Nephron (organoid): ENCODE measurements at regions not wholly inside any gene's neighbourhood (a gene's known extent, or its start where the extent isn't known, plus 50 kb on each side); places are given as distances from the start of the nearest gene placed in this dataset.
A peak's percentile ranks its signal among the peaks of the same experiment; 100 is the strongest.

Source experiments
- H3K27ac Mint-ChIP-seq, 3 experiments: 2 replicates each; pipeline ENCODE4 v1.8.0; 2020; ENCODE audit warnings: mixed read lengths in 3 of 3, mild to moderate bottlenecking in 2 of 3, moderate library complexity in 1 of 3
- H3K27me3 Mint-ChIP-seq: 2 replicates; pipeline ENCODE4 v1.8.0; 2021; ENCODE audit warnings: low read depth, mild to moderate bottlenecking, moderate library complexity, mixed read lengths
- H3K36me3 Mint-ChIP-seq: 2 replicates; pipeline ENCODE4 v1.8.0; 2020; ENCODE audit warnings: low read depth, mixed read lengths
- H3K4me1 Mint-ChIP-seq: 2 replicates; pipeline ENCODE4 v1.8.0; 2020; ENCODE audit warnings: mixed read lengths
- H3K4me3 Mint-ChIP-seq, 3 experiments: 2 replicates each; pipeline ENCODE4 v1.8.0; 2020; ENCODE audit warnings: mild to moderate bottlenecking in 3 of 3, mixed read lengths in 3 of 3, moderate library complexity in 2 of 3
- H3K9me3 Mint-ChIP-seq: 2 replicates; pipeline ENCODE4 v1.8.0; 2020; ENCODE audit warnings: mixed read lengths
- TF ChIP-seq, protein P1 (sequence below), 3 experiments: fragments of 200-600 bp; sonication (generic); IDR thresholded peaks; one replicate each; pipeline ENCODE4 v1.5.0; 2021; ENCODE audit warnings: antibody characterized with exemption in 3 of 3; ENCODE audit not compliant: unreplicated experiment in 3 of 3

DNA sequence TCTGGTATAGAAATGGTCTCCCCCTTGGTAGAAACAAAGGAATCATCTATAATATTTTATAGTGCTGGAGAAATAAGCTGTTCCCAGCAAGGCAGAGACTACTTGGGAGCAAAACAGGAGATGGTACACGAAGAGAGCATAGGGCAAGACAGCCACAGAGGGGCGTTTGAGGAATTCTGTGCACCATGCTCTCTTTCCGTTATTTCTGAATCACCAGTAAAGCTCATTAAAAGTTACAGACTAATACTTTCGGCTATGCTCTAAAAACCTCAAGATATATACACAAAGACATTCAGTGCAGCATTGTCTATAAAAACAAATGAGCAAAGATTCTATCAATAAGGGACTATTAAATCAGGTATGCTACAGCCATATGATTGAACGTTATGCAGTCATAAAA lies 68.5 kb upstream of the FHIP2A start:
- peaks cover 16% of the 10 kb centered on the region for H3K27me3 Mint-ChIP-seq
- H3K4me3 Mint-ChIP-seq: no peak overlapping the region
- no peak overlapping the region for H3K27ac Mint-ChIP-seq
- H3K36me3 Mint-ChIP-seq: no peaks in the 10 kb centered on the region
- TF ChIP-seq, protein P1, sequence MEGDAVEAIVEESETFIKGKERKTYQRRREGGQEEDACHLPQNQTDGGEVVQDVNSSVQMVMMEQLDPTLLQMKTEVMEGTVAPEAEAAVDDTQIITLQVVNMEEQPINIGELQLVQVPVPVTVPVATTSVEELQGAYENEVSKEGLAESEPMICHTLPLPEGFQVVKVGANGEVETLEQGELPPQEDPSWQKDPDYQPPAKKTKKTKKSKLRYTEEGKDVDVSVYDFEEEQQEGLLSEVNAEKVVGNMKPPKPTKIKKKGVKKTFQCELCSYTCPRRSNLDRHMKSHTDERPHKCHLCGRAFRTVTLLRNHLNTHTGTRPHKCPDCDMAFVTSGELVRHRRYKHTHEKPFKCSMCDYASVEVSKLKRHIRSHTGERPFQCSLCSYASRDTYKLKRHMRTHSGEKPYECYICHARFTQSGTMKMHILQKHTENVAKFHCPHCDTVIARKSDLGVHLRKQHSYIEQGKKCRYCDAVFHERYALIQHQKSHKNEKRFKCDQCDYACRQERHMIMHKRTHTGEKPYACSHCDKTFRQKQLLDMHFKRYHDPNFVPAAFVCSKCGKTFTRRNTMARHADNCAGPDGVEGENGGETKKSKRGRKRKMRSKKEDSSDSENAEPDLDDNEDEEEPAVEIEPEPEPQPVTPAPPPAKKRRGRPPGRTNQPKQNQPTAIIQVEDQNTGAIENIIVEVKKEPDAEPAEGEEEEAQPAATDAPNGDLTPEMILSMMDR (IDR thresholded peaks at IDR 0.05; ENCODE audit: unreplicated experiment in 3 of 3): no peak
- peaks cover 18% of the 10 kb centered on the region for H3K4me1 Mint-ChIP-seq
- no peaks in the 10 kb centered on the region for H3K9me3 Mint-ChIP-seq

DNA sequence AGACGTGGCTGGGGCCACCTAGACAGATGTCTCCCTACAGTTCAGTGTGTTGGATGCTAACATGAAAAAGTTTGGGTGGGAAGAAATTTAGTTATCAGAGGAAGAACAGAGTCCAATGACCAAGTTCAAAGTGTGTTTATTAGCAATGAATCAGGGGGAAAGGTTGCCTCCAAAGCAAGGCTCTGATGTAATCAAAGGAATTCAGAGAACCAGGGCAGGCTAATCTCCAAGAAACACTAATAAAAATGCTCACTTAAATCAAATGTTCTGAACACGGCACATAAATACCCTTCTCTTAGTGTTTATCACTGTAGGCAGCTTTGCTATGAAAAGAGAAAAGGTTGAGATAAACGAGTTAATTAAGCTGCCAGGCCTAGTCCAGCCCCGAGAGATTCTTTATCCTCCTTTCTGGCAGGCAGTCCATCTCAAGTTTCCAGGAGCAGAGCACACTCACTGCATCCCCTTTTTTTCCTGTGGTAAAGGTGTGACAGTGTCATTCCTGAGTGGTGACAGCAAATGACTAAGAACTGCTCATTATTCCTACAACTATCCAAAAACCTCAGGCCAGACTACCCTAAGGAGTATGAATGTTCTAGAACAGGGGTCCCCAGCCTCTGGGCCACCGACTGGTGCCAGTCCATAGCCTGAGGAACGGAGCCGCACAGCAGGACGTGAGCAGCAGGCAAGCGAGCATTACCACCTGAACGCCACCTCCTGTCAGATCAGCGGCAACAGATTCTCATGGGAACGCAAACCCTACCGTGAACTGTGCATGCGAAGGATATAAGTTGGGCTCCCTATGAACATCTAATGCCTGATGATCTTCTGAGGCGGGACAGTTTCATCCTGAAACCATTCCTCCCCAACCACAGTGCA lies 66.9 kb upstream of the FHIP2A start:
- Mint-ChIP-seq H3K4me1 (peaks cover 8% of the 10 kb centered on the region), H3K36me3 (no peaks in the 10 kb centered on the region), H3K27ac (peak overlapping the region in 2 of 3 experiments; percentile 29 to 53), H3K27me3 (peaks cover 11% of the 10 kb centered on the region), H3K9me3 (no peaks in the 10 kb centered on the region), H3K4me3 (no peak overlapping the region)
- TF ChIP-seq, protein P1 (IDR thresholded peaks at IDR 0.05; ENCODE audit: unreplicated experiment in 3 of 3): no peak

DNA sequence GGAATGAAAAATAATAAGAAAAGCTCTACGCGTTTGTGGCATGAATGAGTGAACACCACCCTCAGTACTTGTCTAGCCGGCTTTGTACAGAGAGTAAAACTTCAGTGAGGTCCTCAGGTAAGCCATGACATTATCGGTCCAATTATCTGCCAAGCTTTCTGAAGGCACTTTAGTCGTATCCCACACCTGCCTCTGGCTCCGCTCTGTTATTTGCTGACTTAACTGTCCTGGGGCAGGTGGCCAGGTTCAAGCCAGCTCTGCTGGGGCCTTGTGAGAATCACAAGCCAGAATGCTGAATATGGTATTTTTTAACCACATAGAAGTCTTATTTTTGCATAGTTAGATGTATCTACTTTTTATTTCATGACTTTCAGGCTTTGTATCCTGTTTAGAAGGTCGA lies 66.0 kb upstream of the FHIP2A start:
- Mint-ChIP-seq H3K27ac (no peak overlapping the region), H3K4me1 (peaks cover 7% of the 10 kb centered on the region), H3K4me3 (no peak overlapping the region), H3K9me3 (no peaks in the 10 kb centered on the region), H3K36me3 (no peaks in the 10 kb centered on the region), H3K27me3 (peaks cover 10% of the 10 kb centered on the region)
- TF ChIP-seq, protein P1 (IDR thresholded peaks at IDR 0.05; ENCODE audit: unreplicated experiment in 3 of 3): no peak

DNA sequence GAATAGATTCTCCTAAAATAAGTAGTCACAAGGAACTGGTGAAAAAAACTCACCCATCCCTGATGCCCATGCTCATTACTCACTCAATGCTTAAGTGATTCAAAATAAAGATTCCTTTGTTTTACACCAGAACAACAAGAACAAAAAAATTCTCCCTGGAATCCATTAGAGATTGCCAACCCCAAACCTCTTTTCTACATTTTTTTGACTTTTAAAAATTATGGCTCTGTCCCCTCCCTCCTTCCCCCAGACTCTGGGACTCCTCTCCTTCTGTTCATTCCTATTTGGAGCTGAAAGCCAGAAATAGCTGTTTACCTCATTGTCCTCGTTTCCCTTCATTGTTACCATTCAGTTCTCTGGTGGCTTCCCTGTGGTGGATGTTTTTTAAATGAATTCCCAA lies 63.2 kb upstream of the FHIP2A start:
- TF ChIP-seq, protein P1 (IDR thresholded peaks at IDR 0.05; ENCODE audit: unreplicated experiment in 3 of 3): no peak
- no peak overlapping the region for H3K27ac Mint-ChIP-seq
- H3K9me3 Mint-ChIP-seq: no peaks in the 10 kb centered on the region
- peaks cover 7% of the 10 kb centered on the region for H3K4me1 Mint-ChIP-seq
- no peak overlapping the region for H3K4me3 Mint-ChIP-seq
- H3K27me3 Mint-ChIP-seq: peaks cover 16% of the 10 kb centered on the region
- no peaks in the 10 kb centered on the region for H3K36me3 Mint-ChIP-seq

DNA sequence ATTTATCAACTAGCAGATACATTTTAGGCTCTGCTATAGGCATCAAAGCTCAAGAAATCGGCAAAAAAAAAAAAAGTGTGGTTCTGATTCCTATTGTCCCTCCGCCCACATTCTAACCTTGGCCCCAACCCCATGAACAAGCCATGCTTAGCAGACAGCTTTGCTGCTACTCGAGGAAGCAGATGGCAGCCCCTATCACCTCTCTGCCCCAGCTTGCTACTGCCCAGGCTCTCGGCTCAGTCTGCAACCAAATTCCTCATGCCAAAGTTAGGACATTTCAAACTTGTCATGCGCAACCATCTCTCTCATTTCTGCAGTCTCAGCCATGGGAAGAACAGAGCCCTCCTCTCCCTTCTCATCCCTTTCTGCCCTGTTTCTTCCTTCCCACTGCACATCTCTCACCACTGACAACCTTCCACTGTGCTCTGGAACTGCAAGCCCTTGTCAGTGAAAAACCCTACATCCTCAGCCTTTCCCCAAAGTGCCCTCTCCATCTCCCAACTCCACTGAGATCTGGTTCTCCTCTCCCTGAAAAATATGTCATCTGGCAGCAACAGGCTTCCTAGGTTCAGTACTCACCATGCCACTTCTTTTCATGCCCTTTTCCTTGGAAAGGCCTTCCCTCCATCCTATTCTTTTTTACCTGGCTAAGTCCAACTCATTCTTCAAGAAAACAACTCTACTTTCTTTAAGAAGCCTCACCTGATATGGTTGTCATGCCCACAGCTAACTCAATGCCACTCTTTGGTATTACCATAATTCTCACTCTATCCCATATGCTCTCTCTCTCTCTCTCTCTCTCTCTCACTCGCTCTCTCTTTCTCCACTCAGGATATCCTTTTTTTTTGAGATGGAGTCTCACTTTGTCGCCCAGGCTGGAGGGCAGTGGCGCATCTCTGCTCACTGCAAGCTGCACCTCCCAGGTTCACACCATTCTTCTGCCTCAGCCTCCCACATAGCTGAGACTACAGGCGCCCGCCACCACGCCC lies 60.1 kb upstream of the FHIP2A start:
- H3K4me3 Mint-ChIP-seq: no peak overlapping the region
- peaks cover 34% of the 10 kb centered on the region for H3K27me3 Mint-ChIP-seq
- H3K4me1 Mint-ChIP-seq: peaks cover under 1% of the 10 kb centered on the region
- no peaks in the 10 kb centered on the region for H3K9me3 Mint-ChIP-seq
- no peak overlapping the region for H3K27ac Mint-ChIP-seq
- H3K36me3 Mint-ChIP-seq: no peaks in the 10 kb centered on the region
- TF ChIP-seq, protein P1 (IDR thresholded peaks at IDR 0.05; ENCODE audit: unreplicated experiment in 3 of 3): no peak
